Brain microvascular endothelial cell (primary cell): ENCODE measurements at regions not wholly inside any gene's neighbourhood (a gene's known extent, or its start where the extent isn't known, plus 50 kb on each side); places are given as distances from the start of the nearest gene placed in this dataset.

Experiments used
- DNase-seq: peaks from one replicate; pipeline ENCODE4 v3.0.0-alpha.2; 2020
- H3K27ac ChIP-seq: fragments of 250-450 bp; sonication (Bioruptor Pico); 2 replicates; pipeline ENCODE4 v1.5.1; 2020; ENCODE audit warnings: mild to moderate bottlenecking, moderate library complexity
- H3K27me3 ChIP-seq: fragments of 250-450 bp; sonication (Bioruptor Pico); replicated peaks from 2 replicates; pipeline ENCODE4 v1.5.1; 2020; ENCODE audit warnings: mild to moderate bottlenecking
- H3K36me3 ChIP-seq: fragments of 250-450 bp; sonication (Bioruptor Pico); replicated peaks from 2 replicates; pipeline ENCODE4 v1.5.1; 2020; ENCODE audit warnings: mild to moderate bottlenecking
- H3K4me3 ChIP-seq: 2 replicates; pipeline ENCODE4 v1.5.1; 2011; ENCODE audit warnings: low read depth, mild to moderate bottlenecking, control low read depth, low read length, moderate library complexity
- in situ Hi-C: cut with HindIII; loops from 2 replicates; pipeline ENCODE4 v1.10.0; 2017; ENCODE audit warnings: low sequenced_read_pairs, low pct_ligation_motif_present
- TF ChIP-seq, protein P1 (sequence below): IDR thresholded peaks from 2 replicates; pipeline ENCODE4 v1.5.1; 2011; ENCODE audit warnings: low read depth, mild to moderate bottlenecking, moderate library complexity, low read length, control low read depth, inconsistent platforms; ENCODE audit errors: missing control alignments

DNA sequence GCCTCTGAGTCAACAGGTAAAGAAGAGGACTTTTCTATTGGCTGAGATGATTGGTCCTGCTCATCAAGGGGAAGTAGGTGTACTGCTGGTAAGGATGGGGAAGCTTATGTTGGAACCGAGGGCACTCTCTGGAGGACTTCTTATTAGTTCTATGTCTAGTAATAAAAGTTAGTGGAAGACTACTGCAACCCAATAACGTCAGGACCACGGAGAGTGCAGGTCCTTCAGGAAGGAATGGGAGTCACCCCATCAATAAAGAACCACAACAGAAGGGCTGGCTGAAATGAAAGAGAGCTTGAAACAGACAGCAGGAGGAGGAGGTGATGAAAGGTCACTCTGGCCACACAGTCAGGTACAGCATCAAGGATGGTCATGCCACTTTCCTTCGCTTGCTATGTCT lies 68.8 kb upstream of the PRR23E start:
- DNase-seq, result peak; percentile 27
- Histone ChIP-seq H3K36me3 (no peaks in the 10 kb centered on the region), H3K27ac (no peak overlapping the region), H3K4me3 (no peak overlapping the region), H3K27me3 (no peaks in the 10 kb centered on the region)
- TF ChIP-seq, protein P1, sequence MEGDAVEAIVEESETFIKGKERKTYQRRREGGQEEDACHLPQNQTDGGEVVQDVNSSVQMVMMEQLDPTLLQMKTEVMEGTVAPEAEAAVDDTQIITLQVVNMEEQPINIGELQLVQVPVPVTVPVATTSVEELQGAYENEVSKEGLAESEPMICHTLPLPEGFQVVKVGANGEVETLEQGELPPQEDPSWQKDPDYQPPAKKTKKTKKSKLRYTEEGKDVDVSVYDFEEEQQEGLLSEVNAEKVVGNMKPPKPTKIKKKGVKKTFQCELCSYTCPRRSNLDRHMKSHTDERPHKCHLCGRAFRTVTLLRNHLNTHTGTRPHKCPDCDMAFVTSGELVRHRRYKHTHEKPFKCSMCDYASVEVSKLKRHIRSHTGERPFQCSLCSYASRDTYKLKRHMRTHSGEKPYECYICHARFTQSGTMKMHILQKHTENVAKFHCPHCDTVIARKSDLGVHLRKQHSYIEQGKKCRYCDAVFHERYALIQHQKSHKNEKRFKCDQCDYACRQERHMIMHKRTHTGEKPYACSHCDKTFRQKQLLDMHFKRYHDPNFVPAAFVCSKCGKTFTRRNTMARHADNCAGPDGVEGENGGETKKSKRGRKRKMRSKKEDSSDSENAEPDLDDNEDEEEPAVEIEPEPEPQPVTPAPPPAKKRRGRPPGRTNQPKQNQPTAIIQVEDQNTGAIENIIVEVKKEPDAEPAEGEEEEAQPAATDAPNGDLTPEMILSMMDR, result peak; percentile 52
- in situ Hi-C loops, result no loop called here

DNA sequence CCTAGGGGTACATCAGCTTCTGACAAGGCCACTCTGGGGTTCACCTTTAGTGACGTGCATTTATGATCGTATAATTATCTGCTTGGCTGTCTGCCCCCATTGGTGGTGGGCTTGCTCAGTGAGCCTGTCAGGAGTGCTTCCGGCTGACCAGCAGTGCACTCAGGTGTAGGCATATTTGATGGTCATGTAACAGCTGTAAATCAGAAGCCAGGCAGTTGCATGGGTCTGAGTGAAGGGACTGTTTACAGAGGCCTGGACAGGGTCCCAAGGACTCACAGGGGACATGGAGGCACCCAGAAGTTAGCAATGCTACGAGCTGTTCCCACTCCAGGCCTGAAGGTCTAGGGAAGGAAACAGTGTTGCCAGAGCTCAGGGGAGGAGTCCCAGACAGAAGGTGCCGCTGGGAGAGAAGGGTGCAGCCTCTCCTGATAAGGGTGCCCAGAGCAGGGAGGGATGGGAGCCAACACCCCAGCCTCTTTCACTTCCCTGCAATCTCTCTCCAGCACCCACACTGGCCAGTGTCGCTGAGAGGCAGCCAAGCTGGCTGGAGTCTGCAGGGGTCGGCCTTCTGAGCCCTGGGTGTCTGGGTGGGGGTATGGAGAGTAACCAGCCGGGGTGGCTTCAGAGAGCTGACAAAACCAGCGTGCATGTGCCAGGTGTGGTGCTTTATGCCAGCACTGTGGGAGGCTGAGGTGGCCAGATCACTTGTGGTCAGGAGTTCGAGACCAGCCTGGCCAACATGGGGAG lies 61.3 kb upstream of the PRR23E start:
- no peak for DNase-seq
- H3K27me3 ChIP-seq, result peaks cover 25% of the 10 kb centered on the region

DNA sequence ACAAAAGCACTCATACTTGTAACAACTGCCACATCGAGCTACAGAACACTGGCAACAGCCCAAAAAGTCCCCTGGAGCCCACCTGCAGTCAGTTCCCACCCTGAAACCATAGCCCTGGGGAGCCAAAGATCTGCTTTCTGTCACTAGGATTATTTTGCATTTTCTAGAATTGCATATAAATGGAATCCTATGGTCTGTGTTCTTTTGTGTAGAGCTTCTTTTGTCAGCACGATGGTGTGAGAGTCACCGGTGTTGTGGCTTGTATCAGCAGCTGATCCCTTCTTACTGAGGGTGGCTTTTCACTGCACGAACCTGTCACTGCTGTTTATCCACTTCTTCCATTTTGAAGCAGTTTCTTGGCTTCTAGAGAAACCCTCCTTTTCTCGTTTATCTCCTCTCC lies 60.1 kb upstream of the PRR23E start:
- no peak overlapping the region for H3K4me3 ChIP-seq
- TF ChIP-seq, protein P1, result no peak
- H3K36me3 ChIP-seq, result no peaks in the 10 kb centered on the region
- no peak overlapping the region for H3K27ac ChIP-seq
- peaks cover 25% of the 10 kb centered on the region for H3K27me3 ChIP-seq
- in situ Hi-C loops, result no loop called here
- DNase-seq, result no peak

More for the DNA sequence above, 61.3 kb upstream of the PRR23E start:
- TF ChIP-seq, protein P1, result no peak
- H3K36me3 ChIP-seq, result no peaks in the 10 kb centered on the region
- no peak overlapping the region for H3K27ac ChIP-seq
- in situ Hi-C loops, result no loop called here
- no peak overlapping the region for H3K4me3 ChIP-seq

DNA sequence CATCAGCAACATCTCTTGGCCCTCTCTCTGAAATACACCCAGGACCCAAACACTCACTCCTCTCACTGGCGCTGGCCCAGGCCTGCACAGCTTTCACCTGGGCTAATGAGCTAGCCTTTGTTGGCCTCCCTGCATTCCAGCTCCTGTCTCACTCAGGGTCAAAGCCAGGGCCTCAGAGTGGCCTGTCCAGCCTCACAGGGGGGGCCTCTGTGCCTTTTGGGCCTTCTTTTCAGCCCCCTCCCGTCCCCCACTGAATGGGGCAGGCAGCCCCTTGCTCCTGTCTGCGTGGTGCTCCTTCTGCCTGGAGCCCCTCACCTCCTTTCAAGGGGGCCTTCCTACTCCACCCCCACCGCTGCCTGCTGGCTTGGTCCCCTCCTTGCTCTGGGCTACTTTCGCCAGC lies 59.0 kb upstream of the PRR23E start:
- TF ChIP-seq, protein P1, result no peak
- no peak overlapping the region for H3K4me3 ChIP-seq
- H3K27me3 ChIP-seq, result peaks cover 25% of the 10 kb centered on the region
- no peak for DNase-seq
- no peak overlapping the region for H3K27ac ChIP-seq
- in situ Hi-C loops, result no loop called here
- H3K36me3 ChIP-seq, result no peaks in the 10 kb centered on the region

DNA sequence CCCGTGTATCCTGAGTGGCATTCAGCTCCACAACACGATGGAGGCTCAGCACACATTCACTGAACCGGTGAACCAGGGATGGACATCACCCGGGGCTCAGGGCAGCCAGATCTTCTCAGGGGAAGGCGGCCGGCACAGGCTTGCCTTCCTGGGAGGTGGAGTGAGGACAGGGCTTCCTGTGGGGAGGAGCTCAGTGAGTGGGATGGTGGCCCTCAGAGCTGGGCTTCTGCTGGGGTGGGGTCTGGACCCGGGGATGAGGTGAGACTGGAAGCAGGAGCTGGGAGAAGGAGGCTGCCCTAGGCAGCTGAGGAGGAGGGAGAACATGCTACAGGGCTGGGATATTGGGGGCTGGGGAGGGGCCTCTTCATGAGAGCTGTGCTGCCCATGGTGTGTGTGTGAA lies 58.5 kb upstream of the PRR23E start:
- H3K36me3 ChIP-seq, result no peaks in the 10 kb centered on the region
- H3K27ac ChIP-seq, result no peak overlapping the region
- H3K27me3 ChIP-seq, result peaks cover 25% of the 10 kb centered on the region
- TF ChIP-seq, protein P1, result no peak
- DNase-seq, result no peak
- in situ Hi-C loops, result no loop called here
- H3K4me3 ChIP-seq, result no peak overlapping the region

DNA sequence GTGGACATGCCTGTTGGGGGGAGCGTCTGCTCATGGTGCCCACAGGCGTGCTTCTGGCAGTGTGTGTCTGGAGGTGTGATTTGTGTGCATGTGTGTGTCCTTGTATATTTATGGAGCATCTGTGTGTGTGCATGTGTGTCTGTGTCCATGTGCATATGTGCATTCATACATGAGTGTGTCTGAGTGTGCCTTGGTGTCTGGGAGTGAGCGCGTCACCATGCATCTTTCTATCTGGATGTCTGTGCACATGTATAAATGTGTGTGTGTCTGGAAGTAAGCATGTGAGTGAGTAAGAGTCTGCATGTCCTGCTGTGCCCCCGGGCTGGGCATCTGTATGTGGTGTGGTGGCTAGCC lies 58.1 kb upstream of the PRR23E start:
- no peak for DNase-seq
- in situ Hi-C loops, result no loop called here
- Histone ChIP-seq H3K27ac (no peak overlapping the region), H3K36me3 (no peaks in the 10 kb centered on the region), H3K27me3 (peaks cover 25% of the 10 kb centered on the region), H3K4me3 (no peak overlapping the region)
- TF ChIP-seq, protein P1, result no peak
